ENCODE measurements at regions not wholly inside any gene's neighbourhood (a gene's known extent, or its start where the extent isn't known, plus 50 kb on each side); places are given as distances from the start of the nearest gene placed in this dataset.

GRCh38 chr2:123258877-123259539 lies 766.1 kb upstream of the CNTNAP5 start:
- TF ChIP-seq EZH2 (IDR thresholded peaks at IDR 0.05; ENCODE audit: borderline replicate concordance, insufficient read depth, low read depth, low read length, poor library complexity, severe bottlenecking) = no peak
- TF ChIP-seq, protein P1, sequence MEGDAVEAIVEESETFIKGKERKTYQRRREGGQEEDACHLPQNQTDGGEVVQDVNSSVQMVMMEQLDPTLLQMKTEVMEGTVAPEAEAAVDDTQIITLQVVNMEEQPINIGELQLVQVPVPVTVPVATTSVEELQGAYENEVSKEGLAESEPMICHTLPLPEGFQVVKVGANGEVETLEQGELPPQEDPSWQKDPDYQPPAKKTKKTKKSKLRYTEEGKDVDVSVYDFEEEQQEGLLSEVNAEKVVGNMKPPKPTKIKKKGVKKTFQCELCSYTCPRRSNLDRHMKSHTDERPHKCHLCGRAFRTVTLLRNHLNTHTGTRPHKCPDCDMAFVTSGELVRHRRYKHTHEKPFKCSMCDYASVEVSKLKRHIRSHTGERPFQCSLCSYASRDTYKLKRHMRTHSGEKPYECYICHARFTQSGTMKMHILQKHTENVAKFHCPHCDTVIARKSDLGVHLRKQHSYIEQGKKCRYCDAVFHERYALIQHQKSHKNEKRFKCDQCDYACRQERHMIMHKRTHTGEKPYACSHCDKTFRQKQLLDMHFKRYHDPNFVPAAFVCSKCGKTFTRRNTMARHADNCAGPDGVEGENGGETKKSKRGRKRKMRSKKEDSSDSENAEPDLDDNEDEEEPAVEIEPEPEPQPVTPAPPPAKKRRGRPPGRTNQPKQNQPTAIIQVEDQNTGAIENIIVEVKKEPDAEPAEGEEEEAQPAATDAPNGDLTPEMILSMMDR (IDR thresholded peaks at IDR 0.05) = no peak
